ENCODE measurements at regions not wholly inside any gene's neighbourhood (a gene's known extent, or its start where the extent isn't known, plus 50 kb on each side); places are given as distances from the start of the nearest gene placed in this dataset.

DNA sequence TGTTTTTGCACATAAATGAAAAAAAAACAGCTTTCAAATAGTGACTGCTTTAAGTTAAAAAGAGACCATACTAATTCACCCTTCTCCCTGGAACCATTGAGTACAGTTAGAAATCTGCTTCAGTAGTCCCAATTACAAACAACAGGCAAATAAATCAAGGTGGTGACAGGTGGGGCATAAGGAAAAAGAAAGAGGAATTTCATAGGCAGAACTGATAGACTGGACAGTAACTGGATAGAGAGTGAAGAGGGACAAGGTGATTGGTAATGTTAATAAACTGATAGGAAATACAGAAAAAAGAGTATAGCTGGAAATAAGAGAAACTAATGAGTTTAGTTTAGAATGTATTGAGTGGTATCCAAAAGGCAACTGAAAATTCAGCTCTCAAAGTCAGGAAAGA lies 56.0 kb downstream of the SLC41A2 start (continued):
- TF ChIP-seq, protein P1, sequence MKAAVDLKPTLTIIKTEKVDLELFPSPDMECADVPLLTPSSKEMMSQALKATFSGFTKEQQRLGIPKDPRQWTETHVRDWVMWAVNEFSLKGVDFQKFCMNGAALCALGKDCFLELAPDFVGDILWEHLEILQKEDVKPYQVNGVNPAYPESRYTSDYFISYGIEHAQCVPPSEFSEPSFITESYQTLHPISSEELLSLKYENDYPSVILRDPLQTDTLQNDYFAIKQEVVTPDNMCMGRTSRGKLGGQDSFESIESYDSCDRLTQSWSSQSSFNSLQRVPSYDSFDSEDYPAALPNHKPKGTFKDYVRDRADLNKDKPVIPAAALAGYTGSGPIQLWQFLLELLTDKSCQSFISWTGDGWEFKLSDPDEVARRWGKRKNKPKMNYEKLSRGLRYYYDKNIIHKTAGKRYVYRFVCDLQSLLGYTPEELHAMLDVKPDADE (IDR thresholded peaks at IDR 0.05): no peak

GRCh38 chr12:104896710-104897109 lies 61.4 kb downstream of the SLC41A2 start:
- TF ChIP-seq STAT1 (IDR thresholded peaks at IDR 0.05; ENCODE audit: unreplicated experiment) (no peak), POLR2AphosphoS5 (IDR thresholded peaks at IDR 0.05; ENCODE audit: low read depth) (no peak), NANOG (IDR thresholded peaks at IDR 0.05; ENCODE audit: borderline replicate concordance) (no peak), CREB1 (CRISPR knock-in tag; IDR thresholded peaks at IDR 0.05; ENCODE audit: low read depth) (no peak), ZNF331 (CRISPR knock-in tag; IDR thresholded peaks at IDR 0.05; ENCODE audit: low read depth) (no peak), JUNB (IDR thresholded peaks at IDR 0.05; ENCODE audit: unreplicated experiment) (no peak), EZH2 (IDR thresholded peaks at IDR 0.05; ENCODE audit: low read depth, unreplicated experiment) (no peak), REST (IDR thresholded peaks at IDR 0.05; ENCODE audit: unreplicated experiment) (no peak), ZNF462 (CRISPR knock-in tag; IDR thresholded peaks at IDR 0.05) (no peak), EZH2phosphoT487 (IDR thresholded peaks at IDR 0.05; ENCODE audit: unreplicated experiment) (no peak), CTCF (conservative IDR thresholded peaks at IDR 0.05; ENCODE audit: low read depth in 2 of 2) (no peak)
- TF ChIP-seq, protein P1 (IDR thresholded peaks at IDR 0.05): no peak
- peaks cover 4% of the 10 kb centered on the region; the same call in 1 of the 2 replicates for H3K9me2 ChIP-seq (ENCODE audit: insufficient read depth)
- H3K36me3 ChIP-seq (ENCODE audit: insufficient read depth): no peaks in the 10 kb centered on the region; the same call in 1 of the 2 replicates
- Mint-ChIP-seq H3K4me3 (no peak overlapping the region), H3K4me1 (no peaks in the 10 kb centered on the region), H3K36me3 (ENCODE audit: low read depth) (no peaks in the 10 kb centered on the region), H3K27me3 (ENCODE audit: insufficient read depth, low read depth, poor library complexity) (peaks cover 2% of the 10 kb centered on the region), H3K27ac (no peak overlapping the region), H3K9me3 (no peaks in the 10 kb centered on the region; the same call in 2 of the 3 replicates)
- DNase-seq (ENCODE audit: low spot score) (no peak), ATAC-seq (no peak)
- no peaks in the 10 kb centered on the region for H3K79me2 ChIP-seq (replicated peaks; ENCODE audit: insufficient read depth)
- H2AFZ ChIP-seq: no peak overlapping the region
- no peak overlapping the region for H3K4me2 ChIP-seq
- no peaks in the 10 kb centered on the region for H4K20me1 ChIP-seq (replicated peaks; ENCODE audit: insufficient read depth)
- no peaks in the 10 kb centered on the region for H3F3A ChIP-seq (replicated peaks; ENCODE audit: low read depth)
- H3K4me1 ChIP-seq (ENCODE audit: insufficient read depth): no peaks in the 10 kb centered on the region
- no peak overlapping the region for H3K4me3 ChIP-seq
- no peak overlapping the region for H3K27ac ChIP-seq (ENCODE audit: low read depth)
- H3K27me3 ChIP-seq (ENCODE audit: insufficient read depth): no peaks in the 10 kb centered on the region

All from GM23338 (cell line).